HG02588 (cell line): ENCODE measurements at regions not wholly inside any gene's neighbourhood (a gene's known extent, or its start where the extent isn't known, plus 50 kb on each side); places are given as distances from the start of the nearest gene placed in this dataset.
"Not testable (repeated sequence)": the region's sequence is repeated elsewhere in the genome, so short reads cannot be mapped to it uniquely, and the experiment has no call there.

Experiments used
- ATAC-seq: cut with Tn5 transposase; IDR thresholded peaks from one replicate; pipeline ENCODE4 v1.9.1; 2021; ENCODE audit warnings: mild to moderate bottlenecking, moderate library complexity; ENCODE audit not compliant: unreplicated experiment

DNA sequence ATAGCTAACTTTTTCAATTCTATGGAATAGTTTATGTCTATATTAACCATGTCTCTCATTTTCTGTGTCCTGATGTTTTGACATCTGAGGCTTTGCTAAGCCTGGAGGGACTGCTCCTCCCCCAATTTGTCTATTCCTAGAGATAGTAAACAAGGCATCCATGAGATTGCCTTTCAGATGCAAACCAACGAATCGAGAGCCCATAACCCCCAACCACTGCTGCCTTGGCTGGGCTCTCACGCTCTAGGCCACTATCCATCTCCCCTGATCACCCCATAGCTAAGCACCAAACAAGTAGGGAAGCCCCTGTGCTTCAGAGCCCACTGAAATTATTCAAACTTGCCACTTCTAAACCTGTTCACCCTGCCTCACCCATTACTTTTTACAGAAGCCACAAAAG is 437.7 kb downstream of the SETD4 start:
- ATAC-seq, result no peak

- ATAC-seq, result no peak
Observed at GRCh38 chr21:35619184-35619583, 441.1 kb downstream of the SETD4 start.

- ATAC-seq, result no peak
Observed at GRCh38 chr21:35617491-35617890, 442.8 kb downstream of the SETD4 start.

DNA sequence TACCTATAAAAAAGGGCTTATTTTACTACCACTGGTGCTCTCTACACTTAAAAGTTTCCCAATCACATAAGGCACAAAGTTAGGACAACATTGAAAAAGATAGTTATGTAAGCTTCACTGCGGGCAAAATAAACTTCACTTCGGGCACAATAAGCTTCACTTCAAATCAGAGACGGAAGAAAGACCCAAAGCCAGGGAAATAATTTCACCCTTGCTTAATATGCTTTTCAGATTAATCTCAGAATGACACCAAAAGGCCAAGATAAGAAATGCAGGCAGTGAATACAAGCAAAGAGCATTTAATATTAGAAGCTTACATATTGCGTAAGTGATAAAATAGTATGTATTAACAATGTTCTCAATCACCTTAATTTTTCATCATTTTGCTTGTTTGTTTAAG is 444.2 kb downstream of the SETD4 start:
- no peak for ATAC-seq

GRCh38 chr21:35615325-35615724 is 445.0 kb downstream of the SETD4 start:
- ATAC-seq, result no peak

- no peak for ATAC-seq
Observed at GRCh38 chr21:35614396-35614921, 445.9 kb downstream of the SETD4 start.

DNA sequence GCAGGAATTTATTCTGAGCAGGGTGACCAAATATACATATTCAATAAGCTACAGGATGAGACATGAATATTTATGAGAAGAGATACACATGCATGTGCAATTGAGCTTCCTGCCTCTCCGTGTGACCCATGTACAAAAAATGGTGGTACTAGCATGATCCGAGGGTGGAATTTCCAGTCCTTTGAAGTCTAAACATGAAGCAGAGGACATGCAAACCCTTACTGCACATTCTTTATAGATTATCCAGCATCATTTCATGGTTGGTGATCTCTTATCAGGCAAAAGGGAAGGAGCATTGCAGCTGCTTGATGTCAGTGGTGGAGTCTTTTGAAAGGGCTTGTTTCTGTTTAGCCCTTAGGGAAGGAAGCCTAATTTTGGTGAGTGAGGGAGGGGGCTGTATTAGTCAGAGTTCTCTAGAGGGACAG is 448.6 kb downstream of the SETD4 start:
- ATAC-seq, result no peak

GRCh38 chr21:35609263-35609662 is 451.1 kb downstream of the SETD4 start:
- ATAC-seq, result no peak

- no peak for ATAC-seq
Observed at GRCh38 chr21:35607406-35607805, 452.9 kb downstream of the SETD4 start.

- ATAC-seq, result no peak
Observed at GRCh38 chr21:35606578-35606977, 453.7 kb downstream of the SETD4 start.

- no peak for ATAC-seq
Observed at GRCh38 chr21:35606146-35606545, 454.2 kb downstream of the SETD4 start.

- ATAC-seq, result no peak
Observed at GRCh38 chr21:35603494-35603893, 456.8 kb downstream of the SETD4 start.

DNA sequence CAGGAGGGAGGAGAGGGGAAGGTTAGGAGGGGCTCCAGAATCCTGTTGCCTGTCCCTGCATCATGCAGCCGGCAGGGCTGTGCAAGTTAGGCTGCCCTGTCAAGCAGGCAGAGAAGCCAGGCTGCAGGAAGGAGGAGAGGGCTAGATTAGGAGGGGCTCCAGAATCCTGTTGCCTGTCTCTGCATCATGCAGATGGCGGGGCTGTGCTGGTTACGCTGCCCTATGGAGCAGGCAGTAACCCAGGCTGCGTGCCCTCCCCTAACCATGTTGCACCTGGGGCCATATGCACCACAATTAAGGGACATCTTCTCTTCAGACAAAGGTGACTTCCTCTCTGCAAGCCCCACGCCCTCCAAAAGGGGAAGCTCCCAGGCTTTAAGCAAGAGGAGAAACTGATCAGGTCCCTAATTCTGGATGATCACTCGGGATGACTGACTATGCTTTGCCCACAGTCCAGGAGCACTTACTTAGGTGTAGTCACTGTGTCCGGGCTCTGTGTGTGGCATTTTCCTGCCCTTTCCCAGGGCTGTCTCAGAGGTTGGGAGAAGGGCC is 457.4 kb downstream of the SETD4 start:
- ATAC-seq, result no peak

- ATAC-seq, result no peak
Observed at GRCh38 chr21:35601211-35601610, 459.1 kb downstream of the SETD4 start.

GRCh38 chr21:35599164-35599563 is 461.2 kb downstream of the SETD4 start:
- ATAC-seq, result no peak

- no peak for ATAC-seq
Observed at GRCh38 chr21:35597750-35598339, 462.5 kb downstream of the SETD4 start.

GRCh38 chr21:35594905-35595304 is 465.4 kb downstream of the SETD4 start:
- no peak for ATAC-seq

DNA sequence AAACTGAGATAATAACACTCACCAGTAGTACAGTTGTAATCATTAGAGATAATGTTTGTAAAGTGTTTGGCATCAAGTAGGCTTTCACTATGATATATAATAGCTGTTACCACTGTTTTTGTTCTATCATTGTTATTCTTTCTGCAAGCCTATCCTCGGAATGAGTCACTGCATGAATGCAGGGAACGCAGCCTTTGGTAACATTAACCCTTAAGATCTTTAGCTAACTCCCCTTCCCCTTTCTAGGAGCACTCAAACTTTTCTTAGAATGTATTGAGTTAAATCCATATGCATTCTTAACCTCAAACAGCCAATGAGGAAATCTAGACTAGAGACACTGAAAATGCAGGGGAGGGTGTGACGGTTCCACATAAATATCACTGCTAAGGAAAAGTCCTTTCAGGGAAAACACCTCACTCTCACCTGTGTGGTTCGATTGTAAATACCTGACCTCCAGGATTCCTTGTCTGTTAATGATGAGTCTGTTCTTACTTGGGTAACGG is 467.3 kb downstream of the SETD4 start:
- ATAC-seq, result no peak

- not testable (repeated sequence) for ATAC-seq
Observed at GRCh38 chr21:35590284-35590683, 470.0 kb downstream of the SETD4 start.

GRCh38 chr21:35587841-35588380 is 472.4 kb downstream of the SETD4 start:
- no peak for ATAC-seq

DNA sequence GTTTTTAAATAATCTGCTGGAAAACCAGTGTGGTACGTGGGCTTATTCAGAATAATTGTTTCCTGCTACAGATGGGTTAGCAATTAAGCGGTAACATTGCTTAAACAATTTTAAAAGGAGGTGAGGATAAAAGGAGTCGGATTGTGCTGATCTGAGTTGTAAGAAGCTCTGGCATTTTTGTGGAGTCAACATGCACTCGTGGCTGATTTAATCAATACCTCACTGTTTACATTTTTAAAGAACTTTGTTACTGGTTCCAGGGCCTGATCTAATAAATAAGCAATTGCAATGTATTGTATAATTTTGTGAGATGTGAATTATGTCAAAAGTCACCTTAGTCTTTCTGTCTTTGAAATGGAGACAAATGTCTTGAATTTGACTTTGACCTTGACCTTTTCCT is 474.0 kb downstream of the SETD4 start:
- ATAC-seq, result no peak

DNA sequence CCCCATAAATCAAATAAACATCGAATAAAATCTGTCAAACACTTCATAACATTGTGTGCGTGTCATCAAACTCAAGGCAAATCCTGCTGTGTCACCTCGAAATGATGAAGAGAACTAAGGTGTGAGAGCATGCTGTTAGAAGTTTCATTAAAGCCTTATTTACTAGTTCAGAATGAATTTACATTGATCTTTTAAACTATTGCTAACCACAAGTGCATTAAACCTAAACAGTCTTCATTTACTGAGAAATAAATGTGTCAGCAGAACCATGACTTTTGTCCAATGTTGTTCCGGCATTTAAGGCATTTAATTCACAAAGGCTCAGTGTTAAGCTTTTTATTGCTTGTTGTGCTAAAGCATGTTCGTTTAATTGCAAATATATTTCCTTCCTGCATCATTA is 474.4 kb downstream of the SETD4 start:
- no peak for ATAC-seq
